Nephron (organoid): ENCODE measurements at regions not wholly inside any gene's neighbourhood (a gene's known extent, or its start where the extent isn't known, plus 50 kb on each side); places are given as distances from the start of the nearest gene placed in this dataset.

Experiments used
- H3K27ac Mint-ChIP-seq, 3 experiments: 2 replicates each; pipeline ENCODE4 v1.8.0; 2020; ENCODE audit warnings: mixed read lengths in 3 of 3, mild to moderate bottlenecking in 2 of 3, moderate library complexity in 1 of 3
- H3K27me3 Mint-ChIP-seq: 2 replicates; pipeline ENCODE4 v1.8.0; 2021; ENCODE audit warnings: low read depth, mild to moderate bottlenecking, moderate library complexity, mixed read lengths
- H3K36me3 Mint-ChIP-seq: 2 replicates; pipeline ENCODE4 v1.8.0; 2020; ENCODE audit warnings: low read depth, mixed read lengths
- H3K4me1 Mint-ChIP-seq: 2 replicates; pipeline ENCODE4 v1.8.0; 2020; ENCODE audit warnings: mixed read lengths
- H3K4me3 Mint-ChIP-seq, 3 experiments: 2 replicates each; pipeline ENCODE4 v1.8.0; 2020; ENCODE audit warnings: mild to moderate bottlenecking in 3 of 3, mixed read lengths in 3 of 3, moderate library complexity in 2 of 3
- H3K9me3 Mint-ChIP-seq: 2 replicates; pipeline ENCODE4 v1.8.0; 2020; ENCODE audit warnings: mixed read lengths
- CTCF ChIP-seq, 3 experiments: fragments of 200-600 bp; sonication (generic); IDR thresholded peaks; one replicate each; pipeline ENCODE4 v1.5.0; 2021; ENCODE audit warnings: antibody characterized with exemption in 3 of 3; ENCODE audit not compliant: unreplicated experiment in 3 of 3

- H3K4me3 Mint-ChIP-seq, result no peak overlapping the region
- no peaks in the 10 kb centered on the region for H3K36me3 Mint-ChIP-seq
- H3K27ac Mint-ChIP-seq, result peak overlapping the region; percentile 71 to 89 (median 89)
- TF ChIP-seq CTCF (IDR thresholded peaks at IDR 0.05; ENCODE audit: unreplicated experiment in 3 of 3), result no peak
- no peaks in the 10 kb centered on the region for H3K27me3 Mint-ChIP-seq
- peaks cover 27% of the 10 kb centered on the region for H3K4me1 Mint-ChIP-seq
- no peaks in the 10 kb centered on the region for H3K9me3 Mint-ChIP-seq
Measured at GRCh38 chr1:95951371-95952102, 717.5 kb downstream of the RWDD3 start.

GRCh38 chr1:95953015-95953414 is 719.0 kb downstream of the RWDD3 start:
- Mint-ChIP-seq H3K27me3 (no peaks in the 10 kb centered on the region), H3K4me3 (no peak overlapping the region), H3K27ac (peak overlapping the region; percentile 26 to 49 (median 34)), H3K9me3 (no peaks in the 10 kb centered on the region), H3K4me1 (peaks cover 27% of the 10 kb centered on the region), H3K36me3 (no peaks in the 10 kb centered on the region)
- peak; percentile 35 to 38 (median 36) for TF ChIP-seq CTCF (IDR thresholded peaks at IDR 0.05; ENCODE audit: unreplicated experiment in 3 of 3)

GRCh38 chr1:95954585-95954984 is 720.6 kb downstream of the RWDD3 start:
- H3K27me3 Mint-ChIP-seq, result no peaks in the 10 kb centered on the region
- H3K4me3 Mint-ChIP-seq, result no peak overlapping the region
- no peaks in the 10 kb centered on the region for H3K36me3 Mint-ChIP-seq
- H3K9me3 Mint-ChIP-seq, result peaks cover 2% of the 10 kb centered on the region
- no peak for TF ChIP-seq CTCF (IDR thresholded peaks at IDR 0.05; ENCODE audit: unreplicated experiment in 3 of 3)
- peaks cover 27% of the 10 kb centered on the region for H3K4me1 Mint-ChIP-seq
- H3K27ac Mint-ChIP-seq, result no peak overlapping the region

GRCh38 chr1:95956215-95956614 is 722.2 kb downstream of the RWDD3 start:
- Mint-ChIP-seq H3K4me3 (no peak overlapping the region), H3K27ac (no peak overlapping the region), H3K9me3 (peaks cover 5% of the 10 kb centered on the region), H3K36me3 (no peaks in the 10 kb centered on the region), H3K4me1 (peaks cover 25% of the 10 kb centered on the region), H3K27me3 (no peaks in the 10 kb centered on the region)
- TF ChIP-seq CTCF (IDR thresholded peaks at IDR 0.05; ENCODE audit: unreplicated experiment in 3 of 3), result no peak

- Mint-ChIP-seq H3K27me3 (no peaks in the 10 kb centered on the region), H3K27ac (no peak overlapping the region), H3K9me3 (peaks cover 5% of the 10 kb centered on the region), H3K36me3 (no peaks in the 10 kb centered on the region), H3K4me3 (no peak overlapping the region), H3K4me1 (peaks cover 18% of the 10 kb centered on the region)
- TF ChIP-seq CTCF (IDR thresholded peaks at IDR 0.05; ENCODE audit: unreplicated experiment in 3 of 3), result no peak
Measured at GRCh38 chr1:95957748-95958147, 723.7 kb downstream of the RWDD3 start.

GRCh38 chr1:95966866-95967265 is 732.9 kb downstream of the RWDD3 start:
- Mint-ChIP-seq H3K27me3 (no peaks in the 10 kb centered on the region), H3K4me3 (no peak overlapping the region), H3K4me1 (no peaks in the 10 kb centered on the region), H3K9me3 (peaks cover 13% of the 10 kb centered on the region), H3K27ac (no peak overlapping the region), H3K36me3 (no peaks in the 10 kb centered on the region)
- TF ChIP-seq CTCF (IDR thresholded peaks at IDR 0.05; ENCODE audit: unreplicated experiment in 3 of 3), result no peak
